ENCODE measurements at regions not wholly inside any gene's neighbourhood (a gene's known extent, or its start where the extent isn't known, plus 50 kb on each side); places are given as distances from the start of the nearest gene placed in this dataset.

- Histone ChIP-seq H3K27me3 (ENCODE audit: insufficient read depth, poor library complexity, severe bottlenecking) (no peaks in the 10 kb centered on the region), H3K4me3 (replicated peaks; ENCODE audit: insufficient read depth, low read length) (no peak overlapping the region), H3K27ac (replicated peaks) (no peak overlapping the region)
- TF ChIP-seq POLR2AphosphoS5 (IDR thresholded peaks at IDR 0.05; ENCODE audit: low read depth): no peak
- TF ChIP-seq, protein P1, sequence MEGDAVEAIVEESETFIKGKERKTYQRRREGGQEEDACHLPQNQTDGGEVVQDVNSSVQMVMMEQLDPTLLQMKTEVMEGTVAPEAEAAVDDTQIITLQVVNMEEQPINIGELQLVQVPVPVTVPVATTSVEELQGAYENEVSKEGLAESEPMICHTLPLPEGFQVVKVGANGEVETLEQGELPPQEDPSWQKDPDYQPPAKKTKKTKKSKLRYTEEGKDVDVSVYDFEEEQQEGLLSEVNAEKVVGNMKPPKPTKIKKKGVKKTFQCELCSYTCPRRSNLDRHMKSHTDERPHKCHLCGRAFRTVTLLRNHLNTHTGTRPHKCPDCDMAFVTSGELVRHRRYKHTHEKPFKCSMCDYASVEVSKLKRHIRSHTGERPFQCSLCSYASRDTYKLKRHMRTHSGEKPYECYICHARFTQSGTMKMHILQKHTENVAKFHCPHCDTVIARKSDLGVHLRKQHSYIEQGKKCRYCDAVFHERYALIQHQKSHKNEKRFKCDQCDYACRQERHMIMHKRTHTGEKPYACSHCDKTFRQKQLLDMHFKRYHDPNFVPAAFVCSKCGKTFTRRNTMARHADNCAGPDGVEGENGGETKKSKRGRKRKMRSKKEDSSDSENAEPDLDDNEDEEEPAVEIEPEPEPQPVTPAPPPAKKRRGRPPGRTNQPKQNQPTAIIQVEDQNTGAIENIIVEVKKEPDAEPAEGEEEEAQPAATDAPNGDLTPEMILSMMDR (IDR thresholded peaks at IDR 0.05; ENCODE audit: insufficient read depth, low read length): no peak
- TF ChIP-seq SPI1 (IDR thresholded peaks at IDR 0.05; ENCODE audit: borderline replicate concordance, low read depth): no peak
- no peak for TF ChIP-seq GABPA (IDR thresholded peaks at IDR 0.05; ENCODE audit: low read depth)
- no peak for TF ChIP-seq REST (IDR thresholded peaks at IDR 0.05; ENCODE audit: insufficient replicate concordance, low read depth)
- DNase-seq (ENCODE audit: low read depth in 1 of 2, low spot score in 1 of 2): no peak
Measured at GRCh38 chr9:91134608-91135007, 227.1 kb downstream of the AUH start.

- Histone ChIP-seq H3K27me3 (ENCODE audit: insufficient read depth, poor library complexity, severe bottlenecking) (no peaks in the 10 kb centered on the region), H3K4me3 (replicated peaks; ENCODE audit: insufficient read depth, low read length) (no peak overlapping the region), H3K27ac (replicated peaks) (no peak overlapping the region)
- TF ChIP-seq, protein P1 (IDR thresholded peaks at IDR 0.05; ENCODE audit: insufficient read depth, low read length): no peak
- TF ChIP-seq GABPA (IDR thresholded peaks at IDR 0.05; ENCODE audit: low read depth): no peak
- TF ChIP-seq POLR2AphosphoS5 (IDR thresholded peaks at IDR 0.05; ENCODE audit: low read depth): no peak
- TF ChIP-seq REST (IDR thresholded peaks at IDR 0.05; ENCODE audit: insufficient replicate concordance, low read depth): no peak
- TF ChIP-seq SPI1 (IDR thresholded peaks at IDR 0.05; ENCODE audit: borderline replicate concordance, low read depth): no peak
- no peak for DNase-seq (ENCODE audit: low read depth in 1 of 2, low spot score in 1 of 2)
Measured at GRCh38 chr9:91137391-91137790, 224.3 kb downstream of the AUH start.

- TF ChIP-seq SPI1 (IDR thresholded peaks at IDR 0.05; ENCODE audit: borderline replicate concordance, low read depth): no peak
- TF ChIP-seq REST (IDR thresholded peaks at IDR 0.05; ENCODE audit: insufficient replicate concordance, low read depth): no peak
- TF ChIP-seq GABPA (IDR thresholded peaks at IDR 0.05; ENCODE audit: low read depth): no peak
- TF ChIP-seq POLR2AphosphoS5 (IDR thresholded peaks at IDR 0.05; ENCODE audit: low read depth): no peak
- TF ChIP-seq, protein P1 (IDR thresholded peaks at IDR 0.05; ENCODE audit: insufficient read depth, low read length): no peak
- H3K4me3 ChIP-seq (replicated peaks; ENCODE audit: insufficient read depth, low read length): no peak overlapping the region
- no peak for DNase-seq (ENCODE audit: low read depth in 1 of 2, low spot score in 1 of 2)
- no peak overlapping the region for H3K27ac ChIP-seq (replicated peaks)
- no peaks in the 10 kb centered on the region for H3K27me3 ChIP-seq (ENCODE audit: insufficient read depth, poor library complexity, severe bottlenecking)
Measured at GRCh38 chr9:91138760-91139159, 223.0 kb downstream of the AUH start.

Measured in HL-60 (cell line).